Activated B cell treated with CpG ODN at 0.5 μM for 24 hours (primary cell): ENCODE measurements at regions not wholly inside any gene's neighbourhood (a gene's known extent, or its start where the extent isn't known, plus 50 kb on each side); places are given as distances from the start of the nearest gene placed in this dataset.
"Not testable (repeated sequence)": the region's sequence is repeated elsewhere in the genome, so short reads cannot be mapped to it uniquely, and the experiment has no call there.

ENCODE experiments used
- ATAC-seq: fragments of 200-7000 bp; cut with Tn5 transposase; one replicate; pipeline ENCODE4 v1.10.0; 2021; ENCODE audit warnings: low read depth, mild to moderate bottlenecking, moderate library complexity
- CTCF ChIA-PET: fragments of 350-600 bp; sonication (Branson Sonifier 250); formaldehyde crosslinking; loops from one replicate; lab custom pipeline; 2021; ENCODE audit warnings: antibody characterized with exemption; lab: Charles Lee
- POLR2A ChIA-PET: fragments of 350-600 bp; sonication (Branson Sonifier 250); formaldehyde crosslinking; loops from one replicate; lab custom pipeline; 2021; ENCODE audit warnings: antibody characterized with exemption; lab: Charles Lee
- DNase-seq: peaks from one replicate; pipeline ENCODE4 v3.0.0; 2022
- H3K27ac Mint-ChIP-seq: one replicate; pipeline ENCODE4 v1.8.0; 2020; ENCODE audit warnings: mixed read lengths
- H3K27me3 Mint-ChIP-seq: one replicate; pipeline ENCODE4 v1.8.0; 2021; ENCODE audit warnings: mixed read lengths
- H3K36me3 Mint-ChIP-seq: one replicate; pipeline ENCODE4 v1.8.0; 2021; ENCODE audit warnings: low read depth, mixed read lengths
- H3K4me1 Mint-ChIP-seq: one replicate; pipeline ENCODE4 v1.8.0; 2021; ENCODE audit warnings: mixed read lengths
- H3K4me3 Mint-ChIP-seq: one replicate; pipeline ENCODE4 v1.8.0; 2020; ENCODE audit warnings: mild to moderate bottlenecking, mixed read lengths
- H3K9me3 Mint-ChIP-seq: one replicate; pipeline ENCODE4 v1.8.0; 2020; ENCODE audit warnings: mixed read lengths
- intact Hi-C: fragments of 100-400 bp; cut with micrococcal nuclease; formaldehyde crosslinking; loops from one replicate; pipeline ENCODE4 v1.15.1; 2024
- TF ChIP-seq, protein P1 (sequence below): fragments of 200-600 bp; IDR thresholded peaks from one replicate; pipeline ENCODE4 v1.8.0; 2022; ENCODE audit warnings: antibody characterized with exemption, mild to moderate bottlenecking

DNA sequence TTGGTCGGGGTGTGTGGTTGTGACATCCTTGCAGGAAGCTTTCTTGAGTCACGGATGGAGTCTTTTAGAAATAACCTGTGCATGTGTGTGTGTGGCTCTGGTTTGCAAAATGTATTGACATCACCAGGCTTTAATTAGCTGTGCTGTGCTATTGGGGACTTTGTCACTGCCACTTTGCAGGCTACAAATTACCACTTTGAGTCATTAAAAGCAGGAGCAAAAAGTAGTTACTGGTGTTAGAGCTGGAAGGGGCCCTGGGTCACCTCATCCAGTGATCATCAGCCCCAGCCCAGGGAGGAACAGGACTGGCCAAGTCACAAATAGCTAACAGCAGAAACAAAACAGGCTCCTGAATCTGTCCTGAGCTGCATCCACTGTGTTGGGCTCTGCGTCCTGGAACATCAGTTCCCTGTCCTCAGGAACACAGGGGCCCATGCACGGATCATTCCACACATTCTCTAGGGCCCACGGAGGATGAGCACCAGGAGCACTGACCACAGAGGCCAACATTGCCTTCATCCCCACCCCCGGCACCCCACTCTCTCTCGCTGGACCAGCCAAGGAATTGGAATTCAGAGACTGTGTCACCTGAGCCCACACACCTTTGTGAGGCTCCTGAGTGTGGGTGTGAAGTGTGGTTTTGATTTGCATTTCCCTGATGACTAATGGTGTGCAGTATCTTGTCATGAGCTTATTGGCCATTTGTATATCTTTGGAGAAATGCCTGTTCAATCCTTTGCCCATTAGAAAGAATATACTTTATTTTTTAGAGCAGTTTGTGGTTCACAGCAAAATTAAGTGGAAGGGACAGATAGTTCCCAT, 280.1 kb upstream of the C1orf174 start:
- DNase-seq = no peak
- intact Hi-C loops = no loop called here
- Mint-ChIP-seq H3K27ac (no peak overlapping the region), H3K27me3 (no peaks in the 10 kb centered on the region), H3K9me3 (no peaks in the 10 kb centered on the region), H3K4me3 (no peak overlapping the region), H3K36me3 (no peaks in the 10 kb centered on the region), H3K4me1 (no peaks in the 10 kb centered on the region)
- POLR2A ChIA-PET = no interaction called here
- CTCF ChIA-PET = no interaction called here
- TF ChIP-seq, protein P1, sequence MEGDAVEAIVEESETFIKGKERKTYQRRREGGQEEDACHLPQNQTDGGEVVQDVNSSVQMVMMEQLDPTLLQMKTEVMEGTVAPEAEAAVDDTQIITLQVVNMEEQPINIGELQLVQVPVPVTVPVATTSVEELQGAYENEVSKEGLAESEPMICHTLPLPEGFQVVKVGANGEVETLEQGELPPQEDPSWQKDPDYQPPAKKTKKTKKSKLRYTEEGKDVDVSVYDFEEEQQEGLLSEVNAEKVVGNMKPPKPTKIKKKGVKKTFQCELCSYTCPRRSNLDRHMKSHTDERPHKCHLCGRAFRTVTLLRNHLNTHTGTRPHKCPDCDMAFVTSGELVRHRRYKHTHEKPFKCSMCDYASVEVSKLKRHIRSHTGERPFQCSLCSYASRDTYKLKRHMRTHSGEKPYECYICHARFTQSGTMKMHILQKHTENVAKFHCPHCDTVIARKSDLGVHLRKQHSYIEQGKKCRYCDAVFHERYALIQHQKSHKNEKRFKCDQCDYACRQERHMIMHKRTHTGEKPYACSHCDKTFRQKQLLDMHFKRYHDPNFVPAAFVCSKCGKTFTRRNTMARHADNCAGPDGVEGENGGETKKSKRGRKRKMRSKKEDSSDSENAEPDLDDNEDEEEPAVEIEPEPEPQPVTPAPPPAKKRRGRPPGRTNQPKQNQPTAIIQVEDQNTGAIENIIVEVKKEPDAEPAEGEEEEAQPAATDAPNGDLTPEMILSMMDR = no peak
- ATAC-seq = no peak

DNA sequence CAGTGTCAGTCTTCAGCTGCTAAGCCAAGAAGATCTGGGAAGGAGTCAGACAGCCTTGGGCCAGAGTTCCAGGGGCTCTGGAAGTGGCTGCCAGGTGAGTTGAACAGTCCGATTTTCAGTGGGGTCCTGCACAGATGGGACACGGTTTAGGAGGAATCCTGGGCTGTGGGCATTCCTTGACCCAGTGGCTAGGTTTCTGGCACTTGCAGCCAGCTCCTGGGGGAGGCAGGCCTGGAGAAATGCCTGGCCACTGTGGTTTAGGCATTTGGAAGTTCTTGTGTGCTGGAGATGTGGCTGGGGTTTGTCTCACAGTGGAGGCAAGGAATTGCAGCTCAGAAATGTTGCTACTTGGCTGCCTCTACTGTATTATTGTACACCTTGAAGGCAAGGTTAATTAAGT, 286.4 kb upstream of the C1orf174 start:
- CTCF ChIA-PET, H3K4me1 Mint-ChIP-seq, H3K36me3 Mint-ChIP-seq, DNase-seq, intact Hi-C loops, ATAC-seq, H3K9me3 Mint-ChIP-seq, POLR2A ChIA-PET, H3K4me3 Mint-ChIP-seq, H3K27me3 Mint-ChIP-seq, H3K27ac Mint-ChIP-seq: not testable (repeated sequence)

DNA sequence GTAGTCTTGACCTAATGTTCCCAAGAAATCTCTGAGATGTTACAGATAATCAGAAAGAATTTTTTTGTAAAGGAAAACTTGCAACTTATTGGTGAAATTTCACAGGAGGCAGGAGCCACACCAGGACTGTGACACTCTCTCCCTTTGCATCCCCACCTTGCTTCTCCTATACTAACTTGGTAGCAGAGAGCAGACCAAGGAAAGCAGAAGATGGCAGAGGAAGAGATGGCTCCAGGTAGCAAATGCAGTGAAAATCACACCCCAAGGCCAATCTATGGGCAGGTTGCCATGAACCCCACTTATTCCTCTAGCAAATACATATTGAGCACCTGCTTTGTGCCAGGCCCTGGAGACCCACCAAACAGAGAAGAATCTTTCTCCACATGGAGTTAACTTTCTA, 303.4 kb upstream of the C1orf174 start:
- CTCF ChIA-PET = no interaction called here
- intact Hi-C loops = no loop called here
- H3K4me1 Mint-ChIP-seq = no peaks in the 10 kb centered on the region
- H3K36me3 Mint-ChIP-seq = no peaks in the 10 kb centered on the region
- peaks cover 5% of the 10 kb centered on the region for H3K27me3 Mint-ChIP-seq
- POLR2A ChIA-PET = no interaction called here
- TF ChIP-seq, protein P1 = no peak
- peaks cover 32% of the 10 kb centered on the region for H3K9me3 Mint-ChIP-seq
- no peak overlapping the region for H3K27ac Mint-ChIP-seq
- DNase-seq (no peak), ATAC-seq (no peak)
- no peak overlapping the region for H3K4me3 Mint-ChIP-seq

DNA sequence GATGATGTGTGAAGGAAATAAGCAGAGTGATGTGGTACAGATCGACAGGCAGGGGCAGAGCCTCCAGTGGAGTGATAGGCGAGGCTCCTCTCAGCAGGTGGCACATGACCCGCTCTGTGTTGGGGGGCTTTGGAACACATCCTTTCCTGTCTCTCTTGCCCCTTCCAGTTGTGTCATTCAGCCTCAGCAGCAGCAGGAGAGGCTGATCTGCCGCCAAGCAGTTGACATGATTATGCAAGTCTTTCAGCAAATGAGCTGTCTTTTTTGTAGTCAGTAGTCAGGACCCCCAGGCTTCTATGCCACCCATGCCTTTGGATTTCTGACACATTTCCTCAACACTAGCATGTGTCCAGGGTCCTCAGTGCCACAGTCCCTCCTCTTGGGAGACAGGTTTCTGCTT, 307.1 kb upstream of the C1orf174 start:
- TF ChIP-seq, protein P1 = no peak
- no peaks in the 10 kb centered on the region for H3K4me1 Mint-ChIP-seq
- ChIA-PET POLR2A (no interaction called here), CTCF (no interaction called here)
- intact Hi-C loops = no loop called here
- no peak overlapping the region for H3K4me3 Mint-ChIP-seq
- DNase-seq (no peak), ATAC-seq (no peak)
- peaks cover 5% of the 10 kb centered on the region for H3K27me3 Mint-ChIP-seq
- peaks cover 26% of the 10 kb centered on the region for H3K9me3 Mint-ChIP-seq
- no peak overlapping the region for H3K27ac Mint-ChIP-seq
- no peaks in the 10 kb centered on the region for H3K36me3 Mint-ChIP-seq

DNA sequence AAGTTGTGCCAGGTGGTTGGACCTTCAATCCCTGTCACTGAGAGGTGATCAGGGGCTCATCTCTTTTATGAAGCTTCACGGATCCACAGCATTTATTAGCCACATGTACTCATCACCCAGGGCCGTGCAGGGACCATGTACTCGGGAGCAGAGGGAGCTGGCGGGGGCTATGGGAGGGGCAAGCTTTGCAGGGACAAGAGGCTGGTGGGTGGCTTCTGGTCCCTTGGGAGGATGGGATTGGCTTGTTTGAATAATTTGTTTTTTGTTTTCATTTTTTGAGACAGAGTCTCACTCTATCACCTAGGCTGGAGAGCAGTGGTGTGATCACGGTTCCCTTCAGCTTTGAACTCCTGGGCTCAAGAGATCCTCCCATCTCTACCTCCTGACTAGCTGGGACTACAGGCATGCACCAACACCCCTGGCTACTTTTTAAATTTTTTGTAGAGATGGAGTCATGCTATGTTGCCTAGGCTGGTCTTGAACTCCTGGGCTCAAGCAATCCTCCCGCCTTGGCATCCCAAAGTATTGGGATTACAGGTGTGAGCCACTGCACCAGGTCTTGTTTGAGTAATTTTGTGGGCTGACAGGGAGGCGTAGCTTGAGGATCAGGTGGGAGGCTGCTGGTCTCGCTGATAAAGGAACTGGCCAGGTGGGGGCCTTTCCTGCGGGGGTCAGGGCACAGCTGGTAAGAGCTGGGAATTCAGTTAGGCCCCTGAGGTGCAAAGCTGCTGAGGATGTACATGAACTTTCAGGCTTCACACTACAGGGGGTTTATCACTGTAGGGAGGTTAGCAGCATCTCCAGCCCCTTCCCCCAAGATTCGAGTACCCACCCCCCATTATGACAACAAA, 308.0 kb upstream of the C1orf174 start:
- Mint-ChIP-seq H3K27ac (no peak overlapping the region), H3K36me3 (no peaks in the 10 kb centered on the region), H3K27me3 (peaks cover 5% of the 10 kb centered on the region), H3K4me1 (no peaks in the 10 kb centered on the region), H3K9me3 (peaks cover 24% of the 10 kb centered on the region), H3K4me3 (no peak overlapping the region)
- POLR2A ChIA-PET = no interaction called here
- intact Hi-C loops = no loop called here
- ATAC-seq (no peak), DNase-seq (no peak)
- TF ChIP-seq, protein P1 = no peak
- CTCF ChIA-PET = no interaction called here
